GM04503 (cell line): ENCODE measurements at regions not wholly inside any gene's neighbourhood (a gene's known extent, or its start where the extent isn't known, plus 50 kb on each side); places are given as distances from the start of the nearest gene placed in this dataset.
"Not testable (repeated sequence)": the region's sequence is repeated elsewhere in the genome, so short reads cannot be mapped to it uniquely, and the experiment has no call there.

ENCODE experiments used
- DNase-seq: peaks from one replicate; pipeline ENCODE4 v3.0.0-alpha.2; 2012; ENCODE audit warnings: low read depth

DNA sequence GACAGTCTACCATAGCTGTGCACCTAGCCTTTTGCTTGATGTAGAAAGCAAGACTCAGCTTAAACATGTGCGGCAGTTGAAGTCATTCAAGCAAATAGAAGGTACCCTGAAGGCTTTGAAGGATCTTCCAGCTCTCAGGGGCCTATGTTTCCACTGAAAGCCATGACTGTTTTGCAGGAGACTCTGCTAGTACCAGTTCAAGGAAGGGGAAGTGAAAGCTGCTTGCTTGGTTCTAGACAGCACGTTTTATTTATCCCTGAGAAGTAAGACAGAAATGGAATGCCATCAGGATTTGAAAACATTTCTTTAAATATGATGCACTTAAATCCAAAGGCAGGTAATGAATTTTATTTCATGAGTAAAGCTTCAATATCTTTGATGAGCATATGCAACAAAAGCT is 311.4 kb downstream of the PDCD6IP start:
- no peak for DNase-seq

DNA sequence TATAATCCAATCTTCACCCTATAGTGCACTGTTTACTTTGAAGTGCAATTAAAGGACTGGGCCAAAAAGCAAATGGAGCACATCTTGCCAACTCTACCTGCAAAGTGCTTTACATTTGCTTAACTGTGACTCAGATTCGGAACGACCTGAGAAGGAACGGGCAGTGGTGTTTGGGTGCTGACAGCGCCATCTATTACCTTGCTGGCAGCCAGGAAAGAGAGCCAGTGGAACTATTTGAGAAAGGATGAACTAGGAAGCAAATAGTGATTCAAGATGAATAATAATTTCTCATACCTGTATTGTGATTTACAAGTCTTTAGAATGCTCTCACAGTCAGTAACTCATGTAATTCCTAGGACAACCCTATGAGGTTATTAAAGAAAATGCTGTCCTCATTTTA is 312.9 kb downstream of the PDCD6IP start:
- no peak for DNase-seq

DNA sequence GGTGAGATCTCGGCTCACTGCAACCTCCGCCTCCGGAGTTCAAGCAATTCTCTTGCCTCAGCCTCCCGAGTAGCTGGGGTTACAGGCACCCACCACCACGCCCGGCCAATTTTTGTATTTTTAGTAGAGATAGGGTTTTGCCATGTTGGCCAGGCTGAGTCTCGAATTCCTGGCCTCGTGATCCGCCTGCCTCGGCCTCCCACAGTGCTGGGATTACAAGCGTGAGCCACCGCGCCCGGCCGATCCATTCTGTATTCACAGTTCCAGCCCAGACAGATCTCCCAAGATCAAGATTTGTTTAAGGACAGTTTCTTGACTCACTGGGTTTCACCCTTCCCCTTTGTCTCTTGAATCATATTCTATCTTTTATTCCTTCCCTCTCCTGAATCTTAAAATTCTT is 313.8 kb downstream of the PDCD6IP start:
- not testable (repeated sequence) for DNase-seq

DNA sequence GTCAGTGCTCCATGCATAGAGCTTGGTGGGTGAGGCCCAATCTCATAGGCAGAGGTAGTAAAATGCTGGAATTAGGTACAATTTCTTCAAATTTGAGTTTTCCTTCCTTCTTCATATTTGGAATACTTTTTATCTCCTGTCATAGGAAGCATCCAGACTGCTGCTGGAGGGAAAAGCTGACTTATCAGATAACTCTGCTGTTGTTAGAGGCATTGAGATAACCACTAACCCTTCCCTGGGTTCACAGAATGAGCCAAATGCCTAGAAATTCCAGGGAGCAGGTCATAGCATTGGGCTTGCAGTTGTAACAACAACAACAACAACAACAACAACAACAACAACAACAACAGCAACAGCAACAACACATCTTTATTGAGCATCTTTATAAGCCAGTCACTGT is 332.7 kb downstream of the PDCD6IP start:
- no peak for DNase-seq

DNA sequence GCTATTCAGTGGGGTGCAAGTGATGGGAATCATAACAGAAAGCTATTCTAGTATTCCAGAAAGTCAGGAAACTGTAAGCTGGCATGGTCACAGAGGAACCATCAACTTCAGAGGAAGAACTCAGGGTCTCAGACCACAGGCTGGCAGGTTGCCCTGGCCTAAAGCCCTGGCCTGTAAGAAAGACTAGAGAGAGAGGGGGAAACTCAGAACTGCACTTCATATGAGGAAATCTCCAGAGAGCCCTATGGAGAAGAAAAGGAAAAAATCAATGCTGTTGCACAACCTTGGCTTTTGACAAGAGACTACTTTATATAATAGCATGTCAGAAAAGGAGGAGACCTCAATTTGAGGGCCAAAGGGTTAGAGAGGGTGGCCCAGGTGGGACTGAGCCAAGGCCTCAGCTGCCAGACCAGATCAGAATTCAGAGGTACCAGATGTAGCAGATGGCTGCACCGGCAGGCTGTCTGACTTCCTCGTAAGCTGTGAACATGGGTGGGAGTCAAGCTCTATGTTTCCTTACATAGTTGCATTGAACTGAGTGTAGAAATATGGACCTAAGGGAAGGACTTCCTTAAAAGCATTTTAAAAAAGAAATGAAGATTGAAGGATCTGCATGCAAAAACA is 333.8 kb downstream of the PDCD6IP start:
- DNase-seq, result no peak

DNA sequence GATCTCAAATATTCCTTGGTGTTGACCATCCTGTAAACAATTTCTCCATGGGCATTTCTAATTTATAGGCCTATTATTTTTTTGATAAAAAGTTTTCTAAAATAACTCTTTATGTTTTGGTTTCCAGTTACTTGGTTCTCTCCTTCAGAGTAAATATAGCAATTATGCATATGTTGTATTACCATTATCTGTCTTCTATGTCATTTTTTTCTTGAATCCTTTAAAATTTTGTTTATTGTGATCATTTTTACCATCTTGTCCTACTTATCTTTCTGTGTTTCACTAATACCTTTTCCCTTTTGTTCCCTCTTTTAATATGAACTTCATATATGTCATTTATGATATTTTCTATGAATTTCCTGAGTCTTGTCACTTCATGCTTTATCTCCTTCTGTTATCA is 341.1 kb downstream of the PDCD6IP start:
- no peak for DNase-seq

DNA sequence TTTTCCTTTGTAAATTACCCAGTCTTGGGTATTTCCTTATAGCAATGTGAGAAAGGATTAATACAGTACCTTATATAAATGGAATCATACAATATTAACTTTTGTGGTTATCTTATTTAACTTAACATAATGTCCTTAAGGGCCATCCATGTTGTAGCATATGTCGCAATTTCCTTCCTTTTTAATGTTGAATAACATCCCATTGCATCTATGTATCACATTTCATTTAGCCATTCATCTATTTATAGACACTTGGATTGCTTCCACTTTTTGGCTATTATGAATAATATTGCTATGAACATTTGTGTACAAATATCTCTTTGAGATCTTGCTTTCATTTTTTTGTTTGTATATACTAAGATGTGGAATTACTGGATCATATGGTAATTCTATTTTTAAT is 342.2 kb downstream of the PDCD6IP start:
- DNase-seq, result no peak

DNA sequence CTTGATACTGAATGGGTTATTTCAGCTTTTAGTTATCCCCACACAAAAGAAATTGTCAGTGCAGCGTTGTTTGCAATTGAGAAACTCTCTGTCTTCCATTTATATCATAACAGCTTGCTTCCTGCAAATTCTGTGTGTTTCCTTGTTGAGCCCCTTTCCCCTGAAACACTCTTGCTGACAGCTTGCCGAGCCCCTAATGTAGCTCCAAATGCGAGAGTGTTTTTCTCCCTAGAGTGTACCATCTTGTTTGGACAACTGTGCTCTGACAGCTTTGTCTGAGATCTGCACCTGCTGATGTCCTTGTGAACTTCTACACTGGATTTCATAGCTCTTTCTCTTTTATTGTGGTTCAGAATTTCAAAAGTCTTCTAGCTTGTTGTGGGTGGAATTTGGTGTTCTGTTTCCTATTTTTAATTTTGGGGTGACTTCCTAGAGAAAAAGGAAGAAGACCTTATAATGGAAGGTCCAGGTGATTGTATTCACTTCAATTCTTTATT is 343.5 kb downstream of the PDCD6IP start:
- DNase-seq, result no peak

DNA sequence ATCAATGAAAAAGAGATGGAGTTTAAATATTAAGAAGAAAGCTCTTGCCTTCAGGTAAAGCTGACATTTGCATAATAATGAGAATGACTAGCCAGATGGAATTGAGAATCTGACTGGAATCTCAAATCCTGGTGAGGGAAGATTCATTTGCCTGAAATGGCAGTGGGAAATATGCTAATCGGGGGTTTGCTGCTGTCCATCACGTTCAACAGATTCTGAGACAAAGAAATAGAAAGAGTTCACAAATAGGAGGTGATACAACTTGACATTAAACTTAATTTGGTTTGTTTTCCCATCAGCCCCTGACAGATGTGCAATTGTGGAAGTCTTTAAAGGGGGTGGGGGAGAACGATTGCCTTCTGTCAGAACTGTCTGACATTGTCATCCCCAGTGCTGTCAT is 347.4 kb downstream of the PDCD6IP start:
- no peak for DNase-seq

DNA sequence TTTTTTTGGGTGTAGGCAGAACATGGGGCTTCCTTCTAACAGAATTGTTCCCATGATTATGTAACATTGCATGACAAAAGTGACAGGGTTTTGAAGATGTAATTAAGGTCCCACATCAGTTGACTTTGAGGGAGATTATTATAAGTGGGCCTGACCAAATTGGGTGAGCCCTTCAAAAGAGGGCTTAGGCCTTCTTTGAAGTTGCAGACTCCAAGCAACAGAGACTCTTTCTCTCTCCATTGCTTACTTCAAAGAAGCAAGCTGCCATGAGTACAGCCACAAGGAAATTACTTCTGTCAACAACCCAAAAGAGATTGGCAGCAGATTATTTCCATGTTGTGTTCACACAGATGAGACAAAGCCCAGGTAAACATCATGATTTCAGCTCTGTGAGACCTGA is 348.2 kb downstream of the PDCD6IP start:
- no peak for DNase-seq

DNA sequence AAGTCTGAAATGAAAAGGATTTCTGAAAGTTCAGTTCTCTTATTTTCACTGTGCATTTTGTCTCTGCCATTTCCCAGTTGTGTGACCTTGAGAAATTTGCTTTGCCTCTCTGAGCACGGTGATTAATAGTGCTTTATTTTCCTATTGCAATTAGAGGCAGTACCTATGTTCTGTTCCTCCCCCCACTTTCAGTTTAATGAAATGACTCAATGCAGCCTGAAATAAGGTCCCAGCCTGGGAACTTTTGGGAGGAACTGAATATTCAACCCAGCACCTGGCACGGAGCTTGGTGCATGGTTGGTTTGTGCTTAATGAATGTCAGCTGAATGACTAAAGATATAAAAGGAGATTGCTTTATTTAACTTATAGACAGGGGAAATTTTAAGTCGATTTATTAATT is 352.6 kb downstream of the PDCD6IP start:
- DNase-seq, result no peak

DNA sequence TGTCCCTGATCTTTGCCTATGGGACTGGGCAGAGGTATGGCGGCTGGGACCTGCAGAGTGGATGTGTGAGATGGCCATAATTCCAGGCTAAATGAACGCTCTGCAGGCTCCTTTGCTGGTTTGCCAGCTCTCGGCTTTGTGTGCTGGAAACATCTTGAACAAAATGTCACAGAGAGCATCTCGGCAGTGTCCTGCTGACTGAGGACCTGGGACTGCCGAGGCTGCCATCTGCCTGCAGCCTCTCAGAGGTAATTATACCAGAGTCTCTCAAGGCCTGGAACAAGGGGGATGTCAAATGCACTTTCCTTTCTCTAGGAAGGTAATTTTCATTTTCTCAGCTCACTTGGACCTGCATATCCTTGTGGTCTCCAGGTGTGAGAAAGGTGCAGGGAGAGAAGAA is 354.2 kb downstream of the PDCD6IP start:
- DNase-seq, result no peak

DNA sequence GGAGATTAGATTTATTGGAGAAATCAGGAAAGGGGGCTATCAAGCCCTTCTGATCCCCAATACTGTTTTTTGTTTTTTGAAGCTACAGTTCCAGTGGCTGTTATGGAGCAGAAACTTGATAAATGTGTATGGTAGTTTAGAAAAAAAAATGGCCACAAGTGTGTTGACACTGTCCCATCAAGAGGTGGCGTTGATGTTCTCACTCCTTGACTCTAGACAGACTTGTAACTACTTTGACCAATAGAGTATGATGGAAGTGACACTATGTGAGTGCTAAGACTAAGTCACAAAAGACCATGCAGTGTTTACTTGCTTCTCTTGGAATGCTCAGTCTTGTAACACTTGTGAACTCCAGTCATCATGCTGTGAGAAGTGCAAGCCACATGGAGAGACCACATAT is 356.7 kb downstream of the PDCD6IP start:
- no peak for DNase-seq

DNA sequence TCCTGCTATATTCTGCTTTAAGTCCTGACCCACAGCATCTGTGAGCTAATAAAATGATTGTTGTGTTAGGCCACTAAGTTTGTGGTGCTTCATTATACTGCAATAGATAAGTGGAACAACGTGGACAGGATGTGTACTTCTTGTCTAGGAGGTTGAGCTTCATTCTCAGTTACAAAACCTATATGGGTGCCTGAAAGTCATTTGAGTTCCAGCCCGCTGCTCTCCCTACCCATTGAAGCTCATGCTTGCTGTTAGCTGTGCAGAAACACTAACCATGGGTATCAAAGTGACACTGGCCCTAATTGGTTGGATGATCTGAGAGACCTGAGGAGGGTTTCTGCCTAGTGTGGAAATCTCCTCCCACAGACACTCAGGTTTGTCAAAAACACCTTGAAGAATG is 357.2 kb downstream of the PDCD6IP start:
- no peak for DNase-seq

DNA sequence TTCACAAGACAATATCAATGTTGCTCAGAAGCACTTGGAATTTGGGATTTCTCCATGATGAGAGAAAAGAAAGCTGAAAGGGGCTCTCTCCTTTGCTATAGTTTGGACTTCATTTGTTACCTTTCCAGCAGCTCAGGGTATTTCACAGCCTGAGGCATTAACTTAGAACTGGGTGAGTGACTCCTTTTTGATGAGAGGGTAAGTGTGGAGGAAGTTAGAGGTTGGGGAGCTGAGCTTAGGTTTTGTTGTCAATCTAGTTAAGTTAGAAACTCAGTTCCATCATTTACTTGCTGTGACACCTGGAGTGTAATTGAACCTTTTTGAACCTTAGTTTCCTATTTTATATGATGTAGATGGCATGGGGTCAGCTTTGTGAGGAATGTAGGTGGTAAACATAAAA is 359.1 kb downstream of the PDCD6IP start:
- no peak for DNase-seq

DNA sequence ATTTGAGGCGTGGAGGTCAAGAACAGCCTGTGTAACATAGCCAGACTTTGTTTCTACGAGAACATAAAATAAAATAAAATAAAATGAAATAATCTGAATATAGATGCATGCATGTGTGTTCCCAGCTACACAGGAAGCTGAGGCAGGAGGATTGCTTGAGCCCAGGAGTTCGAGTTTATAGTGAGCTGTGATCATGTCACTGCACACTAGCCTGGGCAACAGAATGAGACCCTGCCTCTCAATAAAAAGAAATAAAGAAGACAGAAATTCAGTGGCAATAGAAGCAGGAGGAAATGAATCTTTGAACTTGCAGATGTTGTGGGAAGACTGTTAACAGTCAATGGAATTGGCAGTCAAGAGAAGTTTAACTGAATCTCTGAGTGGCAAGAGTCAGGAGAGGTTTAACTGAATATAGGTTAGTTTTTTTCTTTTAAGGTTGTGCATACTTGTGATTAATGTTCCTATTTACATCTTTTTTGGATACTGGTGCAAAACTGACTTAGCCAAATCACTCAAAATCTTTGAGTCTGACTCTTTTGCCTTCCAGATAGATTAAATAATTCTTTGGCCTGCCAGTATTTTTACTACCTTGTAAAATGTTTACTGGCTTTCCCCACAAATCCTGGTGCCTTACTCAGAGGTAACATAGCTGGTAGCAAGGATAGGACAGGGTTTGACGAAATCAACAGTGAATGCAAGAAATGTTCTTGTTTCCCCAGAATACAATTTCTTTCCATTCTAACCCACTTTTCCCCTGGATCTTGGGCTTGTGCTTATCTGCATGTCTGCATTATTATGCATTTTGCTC is 361.4 kb downstream of the PDCD6IP start:
- DNase-seq, result no peak

DNA sequence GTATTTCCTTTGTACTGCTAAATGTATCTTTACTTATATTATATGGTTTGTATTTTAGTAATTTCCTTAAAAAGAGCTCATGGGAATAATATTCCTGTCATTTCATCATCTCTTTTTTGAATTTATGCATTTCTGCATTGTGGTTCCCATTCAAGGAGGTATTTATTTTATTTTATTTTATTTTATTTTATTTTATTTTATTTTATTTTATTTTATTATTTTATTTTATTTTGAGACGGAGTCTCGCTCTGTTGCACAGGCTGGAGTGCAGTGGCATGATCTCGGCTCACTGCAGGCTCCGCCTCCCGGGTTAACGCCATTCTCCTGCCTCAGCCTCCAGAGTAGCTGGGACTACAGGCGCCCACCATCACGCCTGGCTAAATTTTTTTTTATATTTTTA is 371.2 kb downstream of the PDCD6IP start:
- DNase-seq, result not testable (repeated sequence)

DNA sequence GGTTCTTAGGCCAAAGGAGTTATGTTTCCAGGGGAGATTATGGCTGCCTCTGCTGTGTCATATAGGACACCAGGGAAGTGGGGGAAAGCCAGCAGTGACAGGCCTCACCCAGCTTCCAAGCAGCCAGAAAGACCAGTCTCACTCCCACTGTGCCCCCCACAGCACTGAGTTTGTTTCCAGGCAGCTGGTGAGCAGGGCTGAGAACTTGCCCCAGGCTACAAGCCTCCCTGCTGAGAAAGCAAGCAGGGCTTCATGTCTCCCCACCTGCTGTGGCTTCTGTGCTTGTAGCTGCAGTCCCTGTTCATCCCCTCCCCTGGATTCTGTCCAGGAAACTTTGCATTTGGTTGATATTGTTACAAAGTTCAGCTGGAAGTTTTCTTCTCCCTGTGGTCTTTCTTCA is 376.3 kb downstream of the PDCD6IP start:
- DNase-seq, result no peak

DNA sequence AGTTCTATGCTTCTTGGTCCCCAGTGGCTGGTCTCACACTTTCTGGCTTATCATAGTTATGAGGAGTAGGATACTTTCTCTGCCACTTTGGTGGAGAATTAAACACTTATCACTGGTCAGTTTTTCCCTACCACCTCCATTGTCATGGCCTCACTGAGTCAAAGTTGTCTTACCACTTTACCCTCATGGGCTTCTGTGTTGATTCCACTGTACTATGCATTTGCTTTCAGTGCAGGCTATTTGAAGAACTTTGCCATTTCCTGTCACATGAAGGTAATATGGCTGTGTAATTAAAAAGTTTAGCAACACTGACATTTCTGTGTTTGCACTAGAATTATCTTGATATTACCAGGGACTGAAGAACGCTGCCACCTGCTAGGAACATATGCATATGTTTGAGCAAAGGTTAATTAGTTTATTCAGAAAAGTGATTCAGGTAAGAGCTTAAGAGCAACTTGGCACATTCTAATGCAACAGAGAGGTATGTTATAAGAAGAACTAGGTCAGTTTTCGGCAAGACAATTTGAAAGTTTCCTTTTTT is 377.3 kb downstream of the PDCD6IP start:
- no peak for DNase-seq

DNA sequence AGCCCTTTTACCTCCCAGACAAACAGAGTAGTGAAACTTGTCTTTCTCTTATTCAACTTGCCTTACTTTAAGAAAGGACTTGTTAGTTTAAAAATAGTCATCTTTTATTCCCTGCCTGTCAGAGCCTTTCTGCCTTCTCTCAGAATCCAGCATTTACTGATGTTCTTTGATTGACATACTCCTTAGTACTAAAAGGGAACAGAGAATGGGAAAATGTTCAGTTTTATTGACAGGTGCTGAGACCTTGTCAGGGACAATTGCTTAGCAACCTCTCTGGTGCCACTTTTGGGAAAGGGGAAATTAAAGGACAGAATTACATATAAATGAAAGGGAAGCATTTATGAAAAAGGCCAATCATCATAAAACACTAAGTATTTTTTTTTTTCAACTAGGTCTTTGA is 378.3 kb downstream of the PDCD6IP start:
- no peak for DNase-seq

DNA sequence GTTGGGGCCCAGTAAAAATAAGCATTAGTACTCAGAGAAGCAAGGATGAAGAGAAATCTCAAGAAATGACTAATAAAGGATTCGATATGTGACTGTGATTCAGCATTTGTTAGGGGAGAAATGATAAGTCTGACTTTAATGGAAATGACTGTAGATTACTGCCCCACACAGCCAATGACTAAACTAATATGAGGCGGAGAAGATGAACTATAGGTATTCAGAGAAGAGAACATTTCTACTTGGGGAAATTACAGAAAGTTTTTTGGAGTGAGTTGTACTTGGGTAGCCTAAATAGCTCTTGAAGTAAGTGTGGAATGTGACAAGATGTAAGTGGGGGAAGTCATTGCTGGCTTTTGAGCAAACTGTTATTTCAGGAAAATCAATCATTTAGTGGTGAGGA is 380.0 kb downstream of the PDCD6IP start:
- no peak for DNase-seq

DNA sequence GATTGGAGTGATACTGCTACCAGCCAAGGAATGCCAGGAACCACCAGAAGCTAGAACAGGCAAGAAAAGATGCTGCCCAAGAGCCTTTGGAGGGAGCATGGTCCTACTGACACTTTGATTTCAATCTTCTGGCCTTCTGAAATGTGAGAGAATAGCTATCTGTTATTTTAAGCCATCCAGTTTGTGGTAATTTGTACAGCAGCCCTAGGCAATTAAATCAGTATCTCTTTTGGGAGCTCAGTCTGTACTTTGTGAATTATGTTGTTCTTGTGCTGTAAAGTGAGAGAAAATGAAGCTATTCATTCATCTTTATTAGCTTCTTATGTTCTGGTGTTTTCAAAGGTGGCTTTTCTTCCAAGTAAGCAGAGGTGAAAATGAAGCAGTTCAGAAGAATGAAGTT is 381.3 kb downstream of the PDCD6IP start:
- no peak for DNase-seq

DNA sequence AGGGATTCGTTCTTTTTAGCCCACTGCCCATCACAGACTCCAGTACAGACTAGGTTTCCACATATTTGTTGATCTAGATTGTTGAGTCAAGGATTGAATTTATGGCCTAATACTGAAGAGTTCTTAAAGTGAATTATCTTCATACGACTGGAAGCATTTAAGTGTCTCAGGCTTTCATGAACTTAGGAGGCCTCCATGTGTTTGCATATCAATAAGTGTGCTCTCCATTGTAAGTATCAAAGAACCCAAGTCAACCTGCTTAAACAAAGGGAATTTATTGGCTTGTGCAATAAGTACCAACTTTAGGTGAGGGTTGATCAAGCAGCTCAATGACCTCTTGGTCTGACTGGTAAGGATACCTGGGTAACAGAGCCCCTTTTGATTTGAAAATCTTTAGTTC is 382.1 kb downstream of the PDCD6IP start:
- no peak for DNase-seq

DNA sequence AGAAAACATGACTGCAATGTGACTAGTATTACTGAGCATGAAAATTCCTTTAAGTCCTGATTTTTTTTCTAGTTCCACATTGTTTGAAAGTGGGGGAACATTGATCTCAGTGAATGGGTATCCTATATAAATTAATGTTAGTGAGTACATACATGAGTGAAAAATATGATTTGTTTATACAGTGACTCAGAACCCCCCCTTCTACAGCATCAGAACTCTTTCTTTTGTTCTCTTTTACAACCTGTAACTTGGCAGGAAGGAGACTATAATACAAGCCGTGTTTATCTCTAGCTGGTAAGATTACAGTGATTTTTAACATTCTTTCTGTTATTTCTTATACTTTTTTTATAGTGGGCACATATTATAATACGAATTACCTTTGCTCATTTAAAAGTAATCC is 384.7 kb downstream of the PDCD6IP start:
- DNase-seq, result no peak
